BLaER1 treated with 17β-estradiol and CSF1 and Interleukin-3, amounts not matched to agents 10 nM and 100 nM (cell line): ENCODE measurements at regions not wholly inside any gene's neighbourhood (a gene's known extent, or its start where the extent isn't known, plus 50 kb on each side); places are given as distances from the start of the nearest gene placed in this dataset.

ENCODE experiments used
- H3K27ac ChIP-seq, 11 experiments: shearing (Covaris generic); formaldehyde crosslinking; 2 replicates each; pipeline ENCODE4 v1.8.1; 2022
- H3K27me3 ChIP-seq, 11 experiments: shearing (Covaris generic); formaldehyde crosslinking; 2 replicates each; pipeline ENCODE4 v1.8.1; 2022
- H3K36me3 ChIP-seq, 11 experiments: shearing (Covaris generic); formaldehyde crosslinking; 2 replicates each; pipeline ENCODE4 v1.8.1; 2022
- H3K4me1 ChIP-seq, 10 experiments: shearing (Covaris generic); formaldehyde crosslinking; 2 replicates each; pipeline ENCODE4 v1.8.1; 2022
- H3K4me2 ChIP-seq, 11 experiments: shearing (Covaris generic); formaldehyde crosslinking; 2 replicates each; pipeline ENCODE4 v1.8.1; 2022
- H3K4me3 ChIP-seq, 10 experiments: shearing (Covaris generic); formaldehyde crosslinking; 2 replicates each; pipeline ENCODE4 v1.8.1; 2022
- H3K9ac ChIP-seq, 11 experiments: shearing (Covaris generic); formaldehyde crosslinking; 2 replicates each; pipeline ENCODE4 v1.8.1; 2022
- H3K9me3 ChIP-seq, 11 experiments: shearing (Covaris generic); formaldehyde crosslinking; replicated peaks in 1 of 11; 2 replicates each; pipeline ENCODE4 v1.8.1; 2022
- H4K20me1 ChIP-seq, 11 experiments: shearing (Covaris generic); formaldehyde crosslinking; 2 replicates each; pipeline ENCODE4 v1.8.1; 2022
- Cebpa-rat ChIP-seq, 11 experiments: shearing (Covaris generic); IDR thresholded peaks; 2 replicates each; pipeline ENCODE4 v1.8.1; 2022

- TF ChIP-seq Cebpa-rat (IDR thresholded peaks at IDR 0.05) = no peak
- Histone ChIP-seq H3K4me3 (no peak overlapping the region), H3K36me3 (no peaks in the 10 kb centered on the region), H3K4me2 (no peak overlapping the region), H3K9ac (no peak overlapping the region), H4K20me1 (no peaks in the 10 kb centered on the region), H3K9me3 (no peaks in the 10 kb centered on the region), H3K27me3 (no peaks in the 10 kb centered on the region), H3K27ac (no peak overlapping the region), H3K4me1 (no peaks in the 10 kb centered on the region)
Observed at GRCh38 chr13:90413548-90413947, 933.9 kb upstream of the MIR17HG start.

GRCh38 chr13:90414691-90415596 lies 932.5 kb upstream of the MIR17HG start:
- Histone ChIP-seq H3K9ac (no peak overlapping the region), H3K27me3 (no peaks in the 10 kb centered on the region), H3K9me3 (0 out of 22 replicates have a peak, but pooled peaks cover 0 to 3% (median 0%) of the 10 kb centered on the region in 11 experiments), H4K20me1 (no peaks in the 10 kb centered on the region), H3K27ac (no peak overlapping the region), H3K36me3 (no peaks in the 10 kb centered on the region), H3K4me3 (no peak overlapping the region), H3K4me2 (no peak overlapping the region), H3K4me1 (no peaks in the 10 kb centered on the region)
- TF ChIP-seq Cebpa-rat (IDR thresholded peaks at IDR 0.05) = no peak

- H3K4me2 ChIP-seq = no peak overlapping the region
- no peaks in the 10 kb centered on the region for H4K20me1 ChIP-seq
- H3K9me3 ChIP-seq = 0 out of 22 replicates have a peak, but pooled peaks cover 0 to 6% (median 0%) of the 10 kb centered on the region in 11 experiments
- no peak for TF ChIP-seq Cebpa-rat (IDR thresholded peaks at IDR 0.05)
- H3K4me1 ChIP-seq = no peaks in the 10 kb centered on the region
- no peak overlapping the region for H3K4me3 ChIP-seq
- H3K36me3 ChIP-seq = no peaks in the 10 kb centered on the region
- no peaks in the 10 kb centered on the region for H3K27me3 ChIP-seq
- H3K27ac ChIP-seq = no peak overlapping the region
- H3K9ac ChIP-seq = no peak overlapping the region
Observed at GRCh38 chr13:90415902-90416301, 931.6 kb upstream of the MIR17HG start.

GRCh38 chr13:90416519-90416918 lies 931.0 kb upstream of the MIR17HG start:
- H3K27ac ChIP-seq = no peak overlapping the region
- no peak overlapping the region for H3K4me3 ChIP-seq

GRCh38 chr13:90416938-90417337 lies 930.5 kb upstream of the MIR17HG start:
- Histone ChIP-seq H4K20me1 (no peaks in the 10 kb centered on the region), H3K4me2 (no peak overlapping the region), H3K9me3 (0 out of 22 replicates have a peak, but pooled peaks cover 0 to 6% (median 0%) of the 10 kb centered on the region in 11 experiments), H3K36me3 (no peaks in the 10 kb centered on the region), H3K27ac (no peak overlapping the region), H3K4me1 (no peaks in the 10 kb centered on the region), H3K4me3 (no peak overlapping the region), H3K9ac (no peak overlapping the region), H3K27me3 (no peaks in the 10 kb centered on the region)
- TF ChIP-seq Cebpa-rat (IDR thresholded peaks at IDR 0.05) = no peak

More at GRCh38 chr13:90416519-90416918, 931.0 kb upstream of the MIR17HG start:
- no peaks in the 10 kb centered on the region for H3K4me1 ChIP-seq
- H3K27me3 ChIP-seq = no peaks in the 10 kb centered on the region
- 0 out of 22 replicates have a peak, but pooled peaks cover 0 to 6% (median 0%) of the 10 kb centered on the region in 11 experiments for H3K9me3 ChIP-seq
- no peak for TF ChIP-seq Cebpa-rat (IDR thresholded peaks at IDR 0.05)
- H3K36me3 ChIP-seq = no peaks in the 10 kb centered on the region
- H4K20me1 ChIP-seq = no peaks in the 10 kb centered on the region
- no peak overlapping the region for H3K9ac ChIP-seq
- no peak overlapping the region for H3K4me2 ChIP-seq

- Histone ChIP-seq H3K27me3 (no peaks in the 10 kb centered on the region), H3K27ac (no peak overlapping the region), H4K20me1 (no peaks in the 10 kb centered on the region)
Observed at GRCh38 chr13:90420683-90421082, 926.8 kb upstream of the MIR17HG start.

GRCh38 chr13:90427322-90428272 lies 919.9 kb upstream of the MIR17HG start:
- no peaks in the 10 kb centered on the region for H3K9me3 ChIP-seq
- no peaks in the 10 kb centered on the region for H4K20me1 ChIP-seq
- no peak overlapping the region for H3K27ac ChIP-seq
- no peak overlapping the region for H3K4me3 ChIP-seq
- no peak overlapping the region for H3K4me2 ChIP-seq
- TF ChIP-seq Cebpa-rat (IDR thresholded peaks at IDR 0.05) = no peak
- no peaks in the 10 kb centered on the region for H3K4me1 ChIP-seq
- H3K9ac ChIP-seq = no peak overlapping the region
- H3K36me3 ChIP-seq = no peaks in the 10 kb centered on the region
- H3K27me3 ChIP-seq = no peaks in the 10 kb centered on the region

More at GRCh38 chr13:90420683-90421082, 926.8 kb upstream of the MIR17HG start:
- Histone ChIP-seq H3K4me2 (no peak overlapping the region), H3K9me3 (0 out of 22 replicates have a peak, but pooled peaks cover 0 to 6% (median 0%) of the 10 kb centered on the region in 11 experiments), H3K4me1 (no peaks in the 10 kb centered on the region), H3K36me3 (no peaks in the 10 kb centered on the region), H3K9ac (no peak overlapping the region), H3K4me3 (no peak overlapping the region)
- TF ChIP-seq Cebpa-rat (IDR thresholded peaks at IDR 0.05) = no peak

GRCh38 chr13:90428522-90429210 lies 918.8 kb upstream of the MIR17HG start:
- Histone ChIP-seq H3K36me3 (no peaks in the 10 kb centered on the region), H3K9me3 (no peaks in the 10 kb centered on the region), H3K4me1 (no peaks in the 10 kb centered on the region), H4K20me1 (no peaks in the 10 kb centered on the region), H3K27me3 (no peaks in the 10 kb centered on the region), H3K9ac (no peak overlapping the region), H3K27ac (no peak overlapping the region), H3K4me3 (no peak overlapping the region), H3K4me2 (no peak overlapping the region)
- TF ChIP-seq Cebpa-rat (IDR thresholded peaks at IDR 0.05) = no peak

- no peak overlapping the region for H3K27ac ChIP-seq
- H3K36me3 ChIP-seq = no peaks in the 10 kb centered on the region
- no peak overlapping the region for H3K9ac ChIP-seq
- H4K20me1 ChIP-seq = no peaks in the 10 kb centered on the region
- H3K4me1 ChIP-seq = no peaks in the 10 kb centered on the region
- no peaks in the 10 kb centered on the region for H3K27me3 ChIP-seq
- H3K9me3 ChIP-seq = no peaks in the 10 kb centered on the region
- H3K4me2 ChIP-seq = no peak overlapping the region
- H3K4me3 ChIP-seq = no peak overlapping the region
- 0 out of 22 replicates have a peak, but pooled peaks of 1 of the 11 experiments have one; percentile 7 for TF ChIP-seq Cebpa-rat (IDR thresholded peaks at IDR 0.05)
Observed at GRCh38 chr13:90430127-90430526, 917.4 kb upstream of the MIR17HG start.
